Lung (tissue), 11 donors: ENCODE measurements at regions not wholly inside any gene's neighbourhood (a gene's known extent, or its start where the extent isn't known, plus 50 kb on each side); places are given as distances from the start of the nearest gene placed in this dataset.

ENCODE experiments used
- ATAC-seq: fragments of 200-7000 bp; cut with Tn5 transposase; one replicate; pipeline ENCODE4 v1.9.1; 2020; ENCODE audit warnings: moderate number of reproducible peaks; ENCODE audit not compliant: insufficient read depth, low FRiP score
- DNase-seq, 3 donors: peaks; one replicate each; pipeline ENCODE4 v3.0.0-alpha.2; 2013 to 2017
- H3K27ac ChIP-seq, 2 donors: one replicate each; pipeline ENCODE4 v1.5.1; 2013; ENCODE audit warnings: mild to moderate bottlenecking in 2 of 2, moderate library complexity in 2 of 2, control low read depth in 1 of 2, inconsistent platforms in 1 of 2, low read depth in 1 of 2, low read length in 1 of 2
- H3K27me3 ChIP-seq, 3 donors: one replicate each; pipeline ENCODE4 v1.5.1; 2013; ENCODE audit warnings: low read length in 2 of 3; ENCODE audit not compliant: control insufficient read depth in 3 of 3, insufficient read depth in 3 of 3
- H3K36me3 ChIP-seq, 4 donors: one replicate each; pipeline ENCODE4 v1.5.1; 2013; ENCODE audit warnings: low read length in 4 of 4, mild to moderate bottlenecking in 1 of 4, moderate library complexity in 1 of 4; ENCODE audit not compliant: control insufficient read depth in 4 of 4, insufficient read depth in 4 of 4
- H3K4me1 ChIP-seq, 5 donors: one replicate each; pipeline ENCODE4 v1.5.1; 2013; ENCODE audit warnings: low read length in 5 of 5, mild to moderate bottlenecking in 2 of 5, moderate library complexity in 1 of 5; ENCODE audit not compliant: control insufficient read depth in 5 of 5, insufficient read depth in 5 of 5
- H3K4me3 ChIP-seq: one replicate; pipeline ENCODE4 v1.5.1; 2013; ENCODE audit warnings: mild to moderate bottlenecking, control low read depth, moderate library complexity
- H3K9ac ChIP-seq, 2 donors: one replicate each; pipeline ENCODE4 v1.5.1; 2013; ENCODE audit warnings: low read length in 2 of 2, control low read depth in 1 of 2; ENCODE audit not compliant: insufficient read depth in 1 of 2
- H3K9me3 ChIP-seq, 4 donors: one replicate each; pipeline ENCODE4 v1.5.1; 2013; ENCODE audit warnings: low read length in 3 of 4, mild to moderate bottlenecking in 1 of 4, moderate library complexity in 1 of 4; ENCODE audit not compliant: control insufficient read depth in 4 of 4, insufficient read depth in 3 of 4
- WGBS, 2 donors: extraction: QIAGEN DNeasy Blood & Tissue Kit; methylation state at CpG; one replicate each; pipeline ENCODE4 v1.1.7; 2013; 5-methylcytosine and 5-hydroxymethylcytosine counted together
- TF ChIP-seq, protein P1 (sequence below): IDR thresholded peaks from 2 replicates; pipeline ENCODE4 v1.5.1; 2012; ENCODE audit warnings: mild to moderate bottlenecking; ENCODE audit errors: control extremely low read depth, extremely low read depth
- donor health status: control.
- donor health status: control.
- donor health status: Bipolar disorder and iron deficiency.
- donor health status: healthy.
- donor health status: DM: yes; HTN: yes; CAD: no.

DNA sequence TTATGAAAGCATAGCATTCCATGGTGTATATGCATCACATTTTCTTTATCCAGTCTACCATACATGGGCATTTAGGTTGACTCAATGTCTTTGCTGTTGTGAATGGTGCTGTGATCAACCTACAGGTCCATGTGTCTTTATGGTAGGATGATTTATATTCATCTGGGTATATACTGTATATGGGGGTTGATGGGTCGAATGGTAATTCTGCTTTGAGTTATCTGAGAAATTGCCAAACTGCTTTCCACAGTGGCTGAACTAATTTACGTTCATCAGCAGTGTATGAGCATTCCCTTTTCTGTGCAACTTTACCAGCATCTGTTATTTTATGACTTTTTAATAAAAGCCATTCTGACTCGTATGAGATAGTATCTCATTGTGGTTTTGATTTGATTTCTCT is 662.4 kb upstream of the BCHE start:
- ATAC-seq (no peak), DNase-seq (no peak)
- Histone ChIP-seq H3K27ac (no peak overlapping the region), H3K27me3 (no peaks in the 10 kb centered on the region), H3K4me3 (no peak overlapping the region), H3K36me3 (no peaks in the 10 kb centered on the region), H3K4me1 (no peaks in the 10 kb centered on the region), H3K9ac (no peak overlapping the region), H3K9me3 (no peaks in the 10 kb centered on the region)
- 75 to 81% methylated on average over 3 of the region's 3 CpGs for WGBS, 2 donors
- TF ChIP-seq, protein P1, sequence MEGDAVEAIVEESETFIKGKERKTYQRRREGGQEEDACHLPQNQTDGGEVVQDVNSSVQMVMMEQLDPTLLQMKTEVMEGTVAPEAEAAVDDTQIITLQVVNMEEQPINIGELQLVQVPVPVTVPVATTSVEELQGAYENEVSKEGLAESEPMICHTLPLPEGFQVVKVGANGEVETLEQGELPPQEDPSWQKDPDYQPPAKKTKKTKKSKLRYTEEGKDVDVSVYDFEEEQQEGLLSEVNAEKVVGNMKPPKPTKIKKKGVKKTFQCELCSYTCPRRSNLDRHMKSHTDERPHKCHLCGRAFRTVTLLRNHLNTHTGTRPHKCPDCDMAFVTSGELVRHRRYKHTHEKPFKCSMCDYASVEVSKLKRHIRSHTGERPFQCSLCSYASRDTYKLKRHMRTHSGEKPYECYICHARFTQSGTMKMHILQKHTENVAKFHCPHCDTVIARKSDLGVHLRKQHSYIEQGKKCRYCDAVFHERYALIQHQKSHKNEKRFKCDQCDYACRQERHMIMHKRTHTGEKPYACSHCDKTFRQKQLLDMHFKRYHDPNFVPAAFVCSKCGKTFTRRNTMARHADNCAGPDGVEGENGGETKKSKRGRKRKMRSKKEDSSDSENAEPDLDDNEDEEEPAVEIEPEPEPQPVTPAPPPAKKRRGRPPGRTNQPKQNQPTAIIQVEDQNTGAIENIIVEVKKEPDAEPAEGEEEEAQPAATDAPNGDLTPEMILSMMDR, result no peak

DNA sequence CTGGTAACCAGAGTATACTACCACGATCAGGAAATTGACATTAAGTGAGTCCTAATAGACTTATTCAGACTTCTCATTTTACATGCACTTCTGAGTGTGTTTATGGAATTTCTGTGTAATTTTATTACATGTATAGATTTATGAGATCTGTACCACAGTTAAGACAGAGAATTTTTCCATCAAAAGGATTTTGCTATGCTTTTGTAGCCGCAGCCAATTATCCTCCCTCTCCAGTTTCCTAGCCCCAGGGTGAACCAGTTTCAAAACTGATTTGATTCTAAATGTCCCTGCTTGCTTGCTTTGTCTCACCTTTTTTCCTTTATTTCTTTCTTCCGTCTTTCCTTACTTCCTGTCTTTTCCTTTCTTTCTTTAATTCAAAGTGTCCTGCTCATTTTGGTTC is 661.2 kb upstream of the BCHE start:
- Histone ChIP-seq H3K27me3 (no peaks in the 10 kb centered on the region), H3K36me3 (no peaks in the 10 kb centered on the region), H3K4me3 (no peak overlapping the region), H3K27ac (no peak overlapping the region), H3K9me3 (no peaks in the 10 kb centered on the region), H3K4me1 (no peaks in the 10 kb centered on the region), H3K9ac (no peak overlapping the region)
- 78 to 90% methylated on average over 3 of the region's 3 CpGs for whole genome bisulfite sequencing, 2 donors
- TF ChIP-seq, protein P1, result no peak
- no peak for DNase-seq
- ATAC-seq, result no peak

DNA sequence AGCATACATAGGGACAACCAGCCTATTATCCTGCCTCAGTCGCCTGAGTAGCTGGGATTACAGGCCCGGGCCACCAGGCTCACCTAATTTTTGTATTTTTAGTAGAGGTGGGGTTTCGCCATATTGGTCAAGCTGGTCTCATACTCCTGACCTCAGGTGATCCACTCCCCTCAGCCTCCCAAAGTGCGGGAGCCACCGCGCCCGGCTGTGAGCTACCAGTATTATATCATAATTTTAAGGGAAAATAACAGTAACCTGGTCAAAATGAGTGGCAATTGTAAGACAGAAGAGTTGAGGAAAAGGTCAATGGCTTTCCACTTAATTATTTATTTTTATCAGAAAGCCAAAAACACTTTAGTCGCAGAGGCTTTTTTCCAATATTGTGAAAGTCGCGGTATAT is 652.6 kb upstream of the BCHE start:
- Histone ChIP-seq H3K27me3 (no peaks in the 10 kb centered on the region), H3K36me3 (no peaks in the 10 kb centered on the region), H3K9me3 (no peaks in the 10 kb centered on the region), H3K9ac (no peak overlapping the region), H3K4me3 (no peak overlapping the region), H3K4me1 (no peaks in the 10 kb centered on the region), H3K27ac (no peak overlapping the region)
- WGBS, 2 donors, result 94 to 96% methylated on average over 10 of the region's 10 CpGs
- ATAC-seq (no peak), DNase-seq (no peak)
- TF ChIP-seq, protein P1, result no peak

DNA sequence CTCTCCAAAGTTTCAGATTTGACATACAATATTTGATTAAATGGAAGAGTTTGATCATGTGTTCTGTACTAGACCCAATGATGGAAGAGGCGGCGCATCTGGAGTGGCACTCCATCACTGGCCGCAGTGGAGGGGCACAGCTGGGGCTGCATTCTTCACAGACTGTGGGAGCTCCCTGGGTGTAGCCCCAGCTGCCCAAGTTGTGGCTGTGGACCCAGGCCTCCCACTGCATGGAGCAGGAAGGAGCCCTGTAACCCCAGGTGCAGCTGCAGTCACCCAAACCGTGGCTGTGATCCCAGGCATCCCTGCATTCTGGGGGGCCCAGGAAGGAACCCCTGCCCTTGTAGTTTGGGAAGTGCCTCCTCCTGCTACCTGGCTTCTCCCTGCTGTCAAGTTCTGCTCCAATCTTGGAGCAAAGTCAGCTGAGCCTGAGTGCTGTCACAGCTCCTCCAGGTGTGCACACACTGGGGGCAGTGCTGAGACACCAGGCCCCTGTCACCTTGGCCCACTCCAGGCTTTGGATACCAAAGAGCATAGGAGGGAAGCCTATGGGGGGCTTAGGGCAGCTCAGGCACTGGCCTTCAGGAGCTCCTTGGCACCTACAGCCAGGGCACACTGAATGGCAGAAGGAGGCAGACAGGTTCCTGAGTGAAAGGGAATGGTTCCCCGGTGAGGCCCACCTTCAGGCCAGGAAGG is 651.9 kb upstream of the BCHE start:
- no peak for ATAC-seq
- TF ChIP-seq, protein P1, result no peak
- Histone ChIP-seq H3K9ac (no peak overlapping the region), H3K27me3 (no peaks in the 10 kb centered on the region), H3K4me1 (no peaks in the 10 kb centered on the region), H3K9me3 (no peaks in the 10 kb centered on the region), H3K4me3 (no peak overlapping the region), H3K27ac (no peak overlapping the region), H3K36me3 (no peaks in the 10 kb centered on the region)
- DNase-seq, result no peak
- 93 to 95% methylated on average over 5 of the region's 5 CpGs for WGBS, 2 donors
